Esophagus squamous epithelium (tissue), 4 donors: ENCODE measurements at regions not wholly inside any gene's neighbourhood (a gene's known extent, or its start where the extent isn't known, plus 50 kb on each side); places are given as distances from the start of the nearest gene placed in this dataset.

ENCODE experiments used
- CTCF ChIP-seq, 6 experiments: fragments of 450-650 bp in 4 of 6; fragments of 200-600 bp in 2 of 6; sonication (generic) in 2 of 6; IDR thresholded peaks; one replicate each; pipeline ENCODE4 v1.5.1; 2016 to 2019; ENCODE audit warnings: antibody characterized with exemption in 6 of 6, mild to moderate bottlenecking in 4 of 6, moderate library complexity in 4 of 6
- POLR2A ChIP-seq, 4 donors: fragments of 450-650 bp; IDR thresholded peaks; one replicate each; pipeline ENCODE4 v1.6.1; 2017; ENCODE audit warnings: antibody characterized with exemption in 4 of 4, mild to moderate bottlenecking in 4 of 4, moderate library complexity in 3 of 4

- TF ChIP-seq POLR2A (IDR thresholded peaks at IDR 0.05) (no peak), CTCF (IDR thresholded peaks at IDR 0.05) (no peak)
These were observed 126.8 kb downstream of the TMEM174 start for GRCh38 chr5:73299665-73300336.
